ENCODE measurements at regions not wholly inside any gene's neighbourhood (a gene's known extent, or its start where the extent isn't known, plus 50 kb on each side); places are given as distances from the start of the nearest gene placed in this dataset.
"Not testable (repeated sequence)": the region's sequence is repeated elsewhere in the genome, so short reads cannot be mapped to it uniquely, and the experiment has no call there.

- Histone ChIP-seq H4K20me1 (ENCODE audit: control insufficient read depth, extremely low read depth, insufficient read depth, low read length) (no peaks in the 10 kb centered on the region), H3K79me2 (ENCODE audit: control insufficient read depth, insufficient read depth, low read length) (no peaks in the 10 kb centered on the region), H3K4me1 (ENCODE audit: control insufficient read depth, extremely low read depth, insufficient read depth, low read length) (no peaks in the 10 kb centered on the region), H3K9me1 (ENCODE audit: control insufficient read depth, extremely low read depth, insufficient read depth, low read length) (no peaks in the 10 kb centered on the region), H3K4me2 (ENCODE audit: control insufficient read depth, extremely low read depth, insufficient read depth, low read depth, low read length) (no peak overlapping the region), H3K4me3 (ENCODE audit: control insufficient read depth in 2 of 3, extremely low read depth in 1 of 3, insufficient read depth in 2 of 3, low read depth in 1 of 3, low read length in 3 of 3) (no peak overlapping the region), H3K9ac (ENCODE audit: control insufficient read depth, extremely low read depth, insufficient read depth, low read length) (no peak overlapping the region), H3K27ac (ENCODE audit: control insufficient read depth, insufficient read depth, low read length) (no peak overlapping the region), H3K36me3 (ENCODE audit: control insufficient read depth in 2 of 2, extremely low read depth in 1 of 2, insufficient read depth in 2 of 2, low read length in 2 of 2) (no peaks in the 10 kb centered on the region), H3K27me3 (ENCODE audit: control insufficient read depth, extremely low read depth, insufficient read depth, low read length) (no peaks in the 10 kb centered on the region), H3K9me3 (ENCODE audit: control insufficient read depth, low read depth, low read length) (no peaks in the 10 kb centered on the region), H2AFZ (ENCODE audit: control insufficient read depth, low read length) (no peak overlapping the region)
- dilution Hi-C loops (cut with MboI; ENCODE audit: extremely low pct_ligation_motif_present, low sequenced_read_pairs) = no loop called here
- FAIRE-seq (no peak), DNase-seq (ENCODE audit: low read depth, low spot score) (no peak)
- TF ChIP-seq, protein P1, sequence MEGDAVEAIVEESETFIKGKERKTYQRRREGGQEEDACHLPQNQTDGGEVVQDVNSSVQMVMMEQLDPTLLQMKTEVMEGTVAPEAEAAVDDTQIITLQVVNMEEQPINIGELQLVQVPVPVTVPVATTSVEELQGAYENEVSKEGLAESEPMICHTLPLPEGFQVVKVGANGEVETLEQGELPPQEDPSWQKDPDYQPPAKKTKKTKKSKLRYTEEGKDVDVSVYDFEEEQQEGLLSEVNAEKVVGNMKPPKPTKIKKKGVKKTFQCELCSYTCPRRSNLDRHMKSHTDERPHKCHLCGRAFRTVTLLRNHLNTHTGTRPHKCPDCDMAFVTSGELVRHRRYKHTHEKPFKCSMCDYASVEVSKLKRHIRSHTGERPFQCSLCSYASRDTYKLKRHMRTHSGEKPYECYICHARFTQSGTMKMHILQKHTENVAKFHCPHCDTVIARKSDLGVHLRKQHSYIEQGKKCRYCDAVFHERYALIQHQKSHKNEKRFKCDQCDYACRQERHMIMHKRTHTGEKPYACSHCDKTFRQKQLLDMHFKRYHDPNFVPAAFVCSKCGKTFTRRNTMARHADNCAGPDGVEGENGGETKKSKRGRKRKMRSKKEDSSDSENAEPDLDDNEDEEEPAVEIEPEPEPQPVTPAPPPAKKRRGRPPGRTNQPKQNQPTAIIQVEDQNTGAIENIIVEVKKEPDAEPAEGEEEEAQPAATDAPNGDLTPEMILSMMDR (optimal IDR thresholded peaks at IDR 0.05 in 1 of 3, IDR thresholded peaks at IDR 0.05 in 1 of 3, conservative IDR thresholded peaks at IDR 0.05 in 1 of 3; ENCODE audit: extremely low read depth in 1 of 3, insufficient read depth in 2 of 3, low read length in 3 of 3) = no peak
- TF ChIP-seq EZH2 (IDR thresholded peaks at IDR 0.05; ENCODE audit: low read length) = no peak
Observed at GRCh38 chr2:166695154-166695553, 193.1 kb upstream of the XIRP2 start.

- H3K27me3 ChIP-seq (ENCODE audit: control insufficient read depth, extremely low read depth, insufficient read depth, low read length); H3K79me2 ChIP-seq (ENCODE audit: control insufficient read depth, insufficient read depth, low read length); H3K9me3 ChIP-seq (ENCODE audit: control insufficient read depth, low read depth, low read length); H3K9ac ChIP-seq (ENCODE audit: control insufficient read depth, extremely low read depth, insufficient read depth, low read length); dilution Hi-C loops (cut with MboI; ENCODE audit: extremely low pct_ligation_motif_present, low sequenced_read_pairs); H3K4me3 ChIP-seq (ENCODE audit: control insufficient read depth in 2 of 3, extremely low read depth in 1 of 3, insufficient read depth in 2 of 3, low read depth in 1 of 3, low read length in 3 of 3); H4K20me1 ChIP-seq (ENCODE audit: control insufficient read depth, extremely low read depth, insufficient read depth, low read length); H3K4me1 ChIP-seq (ENCODE audit: control insufficient read depth, extremely low read depth, insufficient read depth, low read length); H3K4me2 ChIP-seq (ENCODE audit: control insufficient read depth, extremely low read depth, insufficient read depth, low read depth, low read length); H3K27ac ChIP-seq (ENCODE audit: control insufficient read depth, insufficient read depth, low read length); FAIRE-seq; H2AFZ ChIP-seq (ENCODE audit: control insufficient read depth, low read length); H3K9me1 ChIP-seq (ENCODE audit: control insufficient read depth, extremely low read depth, insufficient read depth, low read length); DNase-seq (ENCODE audit: low read depth, low spot score); H3K36me3 ChIP-seq (ENCODE audit: control insufficient read depth in 2 of 2, extremely low read depth in 1 of 2, insufficient read depth in 2 of 2, low read length in 2 of 2): not testable (repeated sequence)
Observed at GRCh38 chr2:166686057-166686456, 192.0 kb upstream of the SCN7A start.

DNA sequence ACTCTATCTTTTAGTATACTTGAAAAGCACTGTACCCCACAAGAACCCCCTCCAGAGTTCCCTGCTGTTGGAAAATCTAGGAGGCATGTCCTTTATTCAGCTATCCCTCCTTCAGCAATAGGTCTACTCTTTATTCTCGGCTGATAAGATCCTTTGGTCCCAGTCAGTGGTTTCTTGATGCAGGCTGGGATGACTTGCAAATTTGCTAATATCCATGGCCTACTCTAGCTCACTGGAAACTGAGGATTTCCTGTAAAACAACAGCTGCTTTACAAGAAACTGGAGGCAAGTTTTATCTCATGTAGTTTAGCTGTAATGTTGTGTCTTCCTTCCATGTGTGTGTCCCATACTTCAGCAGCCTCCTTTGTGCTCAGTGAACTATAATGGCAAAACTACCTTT, 183.9 kb upstream of the SCN7A start:
- Histone ChIP-seq H3K9me3 (ENCODE audit: control insufficient read depth, low read depth, low read length) (no peaks in the 10 kb centered on the region), H3K4me1 (ENCODE audit: control insufficient read depth, extremely low read depth, insufficient read depth, low read length) (no peaks in the 10 kb centered on the region), H3K9me1 (ENCODE audit: control insufficient read depth, extremely low read depth, insufficient read depth, low read length) (no peaks in the 10 kb centered on the region), H3K27me3 (ENCODE audit: control insufficient read depth, extremely low read depth, insufficient read depth, low read length) (no peaks in the 10 kb centered on the region), H3K4me3 (ENCODE audit: control insufficient read depth in 2 of 3, extremely low read depth in 1 of 3, insufficient read depth in 2 of 3, low read depth in 1 of 3, low read length in 3 of 3) (no peak overlapping the region), H2AFZ (ENCODE audit: control insufficient read depth, low read length) (no peak overlapping the region), H3K27ac (ENCODE audit: control insufficient read depth, insufficient read depth, low read length) (no peak overlapping the region), H3K4me2 (ENCODE audit: control insufficient read depth, extremely low read depth, insufficient read depth, low read depth, low read length) (no peak overlapping the region), H3K9ac (ENCODE audit: control insufficient read depth, extremely low read depth, insufficient read depth, low read length) (no peak overlapping the region), H3K36me3 (ENCODE audit: control insufficient read depth in 2 of 2, extremely low read depth in 1 of 2, insufficient read depth in 2 of 2, low read length in 2 of 2) (no peaks in the 10 kb centered on the region), H4K20me1 (ENCODE audit: control insufficient read depth, extremely low read depth, insufficient read depth, low read length) (no peaks in the 10 kb centered on the region), H3K79me2 (ENCODE audit: control insufficient read depth, insufficient read depth, low read length) (no peaks in the 10 kb centered on the region)
- no peak for FAIRE-seq
- TF ChIP-seq, protein P1 (optimal IDR thresholded peaks at IDR 0.05 in 1 of 3, IDR thresholded peaks at IDR 0.05 in 1 of 3, conservative IDR thresholded peaks at IDR 0.05 in 1 of 3; ENCODE audit: extremely low read depth in 1 of 3, insufficient read depth in 2 of 3, low read length in 3 of 3) = no peak
- TF ChIP-seq EZH2 (IDR thresholded peaks at IDR 0.05; ENCODE audit: low read length) = no peak
- dilution Hi-C loops (cut with MboI; ENCODE audit: extremely low pct_ligation_motif_present, low sequenced_read_pairs) = no loop called here
- DNase-seq (ENCODE audit: low read depth, low spot score) = no peak
